ENCODE measurements at regions not wholly inside any gene's neighbourhood (a gene's known extent, or its start where the extent isn't known, plus 50 kb on each side); places are given as distances from the start of the nearest gene placed in this dataset.

GRCh38 chr12:123100882-123101281 is 50.0 kb downstream of the PITPNM2 start:
- DNase-seq (ENCODE audit: low read depth) = no peak

GRCh38 chr12:123100450-123100849 is 50.4 kb downstream of the PITPNM2 start:
- no peak for DNase-seq (ENCODE audit: low read depth)

- no peak for DNase-seq (ENCODE audit: low read depth)
These were observed 51.2 kb downstream of the PITPNM2 start for GRCh38 chr12:123099560-123100192.

GRCh38 chr12:123098780-123099179 is 52.1 kb downstream of the PITPNM2 start:
- DNase-seq (ENCODE audit: low read depth) = no peak

- no peak for DNase-seq (ENCODE audit: low read depth)
These were observed 53.3 kb downstream of the PITPNM2 start for GRCh38 chr12:123097561-123098084.

GRCh38 chr12:123096741-123097140 is 54.1 kb downstream of the PITPNM2 start:
- DNase-seq (ENCODE audit: low read depth) = no peak

- no peak for DNase-seq (ENCODE audit: low read depth)
These were observed 54.7 kb downstream of the PITPNM2 start for GRCh38 chr12:123096182-123096581.

- no peak for DNase-seq (ENCODE audit: low read depth)
These were observed 55.6 kb downstream of the PITPNM2 start for GRCh38 chr12:123095078-123095881.

GRCh38 chr12:123094349-123095077 is 56.4 kb downstream of the PITPNM2 start:
- peak; percentile 47 for DNase-seq (ENCODE audit: low read depth)

- no peak for DNase-seq (ENCODE audit: low read depth)
These were observed 58.0 kb downstream of the PITPNM2 start for GRCh38 chr12:123092866-123093265.

- DNase-seq (ENCODE audit: low read depth) = no peak
These were observed 59.4 kb downstream of the PITPNM2 start for GRCh38 chr12:123091230-123092150.

- peak; percentile 98 for DNase-seq (ENCODE audit: low read depth)
These were observed 61.1 kb downstream of the PITPNM2 start for GRCh38 chr12:123089631-123090353.

GRCh38 chr12:123089140-123089539 is 61.8 kb downstream of the PITPNM2 start:
- no peak for DNase-seq (ENCODE audit: low read depth)

GRCh38 chr12:123085730-123086487 is 65.0 kb downstream of the PITPNM2 start:
- peak; percentile 93 for DNase-seq (ENCODE audit: low read depth)

- DNase-seq (ENCODE audit: low read depth) = no peak
These were observed 65.8 kb downstream of the PITPNM2 start for GRCh38 chr12:123085066-123085465.

GRCh38 chr12:123083661-123084571 is 67.0 kb downstream of the PITPNM2 start:
- no peak for DNase-seq (ENCODE audit: low read depth)

GRCh38 chr12:123080634-123081033 is 70.3 kb downstream of the PITPNM2 start:
- DNase-seq (ENCODE audit: low read depth) = no peak

- DNase-seq (ENCODE audit: low read depth) = no peak
These were observed 72.2 kb downstream of the PITPNM2 start for GRCh38 chr12:123078531-123079155.
